ENCODE measurements at regions not wholly inside any gene's neighbourhood (a gene's known extent, or its start where the extent isn't known, plus 50 kb on each side); places are given as distances from the start of the nearest gene placed in this dataset.
A peak's percentile ranks its signal among the peaks of the same experiment; 100 is the strongest.

GRCh38 chr21:16587141-16587581, 857.4 kb downstream of the USP25 start:
- DNase-seq (ENCODE audit: low spot score): peak; percentile 38

- no peak for DNase-seq (ENCODE audit: low spot score)
Measured at GRCh38 chr21:16587681-16588375, 858.0 kb downstream of the USP25 start.

GRCh38 chr21:16588433-16588860, 858.7 kb downstream of the USP25 start:
- DNase-seq (ENCODE audit: low spot score): peak; percentile 67

- no peak for DNase-seq (ENCODE audit: low spot score)
Measured at GRCh38 chr21:16589006-16589898, 859.5 kb downstream of the USP25 start.

- no peak for DNase-seq (ENCODE audit: low spot score)
Measured at GRCh38 chr21:16590186-16590585, 860.4 kb downstream of the USP25 start.

- no peak for DNase-seq (ENCODE audit: low spot score)
Measured at GRCh38 chr21:16590641-16591292, 861.0 kb downstream of the USP25 start.

GRCh38 chr21:16592381-16592780, 862.6 kb downstream of the USP25 start:
- DNase-seq (ENCODE audit: low spot score): no peak

- DNase-seq (ENCODE audit: low spot score): no peak
Measured at GRCh38 chr21:16594191-16594590, 864.4 kb downstream of the USP25 start.

GRCh38 chr21:16596369-16596768, 866.6 kb downstream of the USP25 start:
- no peak for DNase-seq (ENCODE audit: low spot score)

- DNase-seq (ENCODE audit: low spot score): no peak
Measured at GRCh38 chr21:16597753-16598152, 868.0 kb downstream of the USP25 start.

GRCh38 chr21:16605597-16605996, 875.8 kb downstream of the USP25 start:
- DNase-seq (ENCODE audit: low spot score): peak; percentile 5

GRCh38 chr21:16606271-16606670, 876.5 kb downstream of the USP25 start:
- DNase-seq (ENCODE audit: low spot score): no peak

- no peak for DNase-seq (ENCODE audit: low spot score)
Measured at GRCh38 chr21:16608209-16608830, 878.5 kb downstream of the USP25 start.

GRCh38 chr21:16619281-16619680, 889.5 kb downstream of the USP25 start:
- DNase-seq (ENCODE audit: low spot score): no peak

GRCh38 chr21:16620786-16621320, 891.1 kb downstream of the USP25 start:
- DNase-seq (ENCODE audit: low spot score): no peak

- DNase-seq (ENCODE audit: low spot score): no peak
Measured at GRCh38 chr21:16624479-16625118, 888.2 kb upstream of the CXADR start.

GRCh38 chr21:16625491-16625890, 887.4 kb upstream of the CXADR start:
- no peak for DNase-seq (ENCODE audit: low spot score)

GRCh38 chr21:16633831-16634459, 878.9 kb upstream of the CXADR start:
- no peak for DNase-seq (ENCODE audit: low spot score)

GRCh38 chr21:16634515-16634914, 878.3 kb upstream of the CXADR start:
- no peak for DNase-seq (ENCODE audit: low spot score)

- no peak for DNase-seq (ENCODE audit: low spot score)
Measured at GRCh38 chr21:16640297-16641027, 872.4 kb upstream of the CXADR start.

All from AG08396 (cell line).